Neural progenitor cell (in vitro differentiated cells): ENCODE measurements at regions not wholly inside any gene's neighbourhood (a gene's known extent, or its start where the extent isn't known, plus 50 kb on each side); places are given as distances from the start of the nearest gene placed in this dataset.

Source experiments
- DNase-seq: peaks from one replicate; pipeline ENCODE4 v3.0.0-alpha.2; 2016; ENCODE audit warnings: low spot score
- H2AFZ ChIP-seq: fragments of 200-600 bp; sonication (generic); replicated peaks from 2 replicates; pipeline ENCODE4 v1.6.1; 2016; ENCODE audit warnings: antibody characterized with exemption
- H3F3A ChIP-seq: fragments of 200-600 bp; sonication (generic); 2 replicates; pipeline ENCODE4 v1.6.1; 2016; ENCODE audit warnings: antibody characterized with exemption, low read depth
- H3K27ac ChIP-seq: fragments of 200-600 bp; sonication (generic); 2 replicates; pipeline ENCODE4 v1.5.1; 2016; ENCODE audit warnings: mild to moderate bottlenecking
- H3K27me3 ChIP-seq: fragments of 200-600 bp; sonication (generic); 2 replicates; pipeline ENCODE4 v1.6.1; 2016; ENCODE audit warnings: mild to moderate bottlenecking, moderate library complexity
- H3K36me3 ChIP-seq: fragments of 200-600 bp; sonication (generic); 2 replicates; pipeline ENCODE4 v1.5.1; 2016
- H3K4me1 ChIP-seq: fragments of 200-600 bp; sonication (generic); 2 replicates; pipeline ENCODE4 v1.6.1; 2016; ENCODE audit warnings: mixed run types
- H3K4me2 ChIP-seq: fragments of 200-600 bp; sonication (generic); 2 replicates; pipeline ENCODE4 v1.6.1; 2016
- H3K4me3 ChIP-seq: fragments of 200-600 bp; sonication (generic); 2 replicates; pipeline ENCODE4 v1.5.1; 2016
- H3K79me2 ChIP-seq: fragments of 200-600 bp; sonication (generic); 2 replicates; pipeline ENCODE4 v1.6.1; 2016; ENCODE audit warnings: low read depth
- H3K9ac ChIP-seq: fragments of 200-600 bp; sonication (generic); 2 replicates; pipeline ENCODE4 v1.6.1; 2016
- H3K9me3 ChIP-seq: fragments of 200-600 bp; sonication (generic); 2 replicates; pipeline ENCODE4 v1.5.1; 2016; ENCODE audit warnings: low read depth
- H4K20me1 ChIP-seq: fragments of 200-600 bp; sonication (generic); 2 replicates; pipeline ENCODE4 v1.6.1; 2016; ENCODE audit warnings: low read depth
- H3K27ac Mint-ChIP-seq: 3 replicates; pipeline ENCODE4 v1.8.0; 2021; ENCODE audit warnings: mixed read lengths
- H3K27me3 Mint-ChIP-seq: 2 replicates; pipeline ENCODE4 v1.8.0; 2022; ENCODE audit warnings: low read depth, mild to moderate bottlenecking, inconsistent platforms, moderate library complexity, mixed read lengths; ENCODE audit not compliant: insufficient read depth
- H3K36me3 Mint-ChIP-seq: 3 replicates; pipeline ENCODE4 v1.8.0; 2021; ENCODE audit warnings: mixed read lengths
- H3K4me1 Mint-ChIP-seq: 3 replicates; pipeline ENCODE4 v1.8.0; 2021; ENCODE audit warnings: mixed read lengths
- H3K4me3 Mint-ChIP-seq: 3 replicates; pipeline ENCODE4 v1.8.0; 2021; ENCODE audit warnings: mild to moderate bottlenecking, moderate library complexity, mixed read lengths
- H3K9me3 Mint-ChIP-seq: 3 replicates; pipeline ENCODE4 v1.8.0; 2020; ENCODE audit warnings: mixed read lengths
- EZH2 ChIP-seq: fragments of 200-600 bp; sonication (generic); IDR thresholded peaks from 2 replicates; pipeline ENCODE4 v1.6.1; 2017; ENCODE audit warnings: antibody characterized with exemption, mild to moderate bottlenecking, moderate library complexity
- EZH2phosphoT487 ChIP-seq: fragments of 200-600 bp; sonication (generic); IDR thresholded peaks from 2 replicates; pipeline ENCODE4 v1.6.1; 2017; ENCODE audit warnings: antibody characterized with exemption
- TF ChIP-seq, protein P1 (sequence below): fragments of 200-600 bp; sonication (generic); IDR thresholded peaks from 2 replicates; pipeline ENCODE4 v1.5.1; 2017; ENCODE audit warnings: antibody characterized with exemption, mild to moderate bottlenecking

DNA sequence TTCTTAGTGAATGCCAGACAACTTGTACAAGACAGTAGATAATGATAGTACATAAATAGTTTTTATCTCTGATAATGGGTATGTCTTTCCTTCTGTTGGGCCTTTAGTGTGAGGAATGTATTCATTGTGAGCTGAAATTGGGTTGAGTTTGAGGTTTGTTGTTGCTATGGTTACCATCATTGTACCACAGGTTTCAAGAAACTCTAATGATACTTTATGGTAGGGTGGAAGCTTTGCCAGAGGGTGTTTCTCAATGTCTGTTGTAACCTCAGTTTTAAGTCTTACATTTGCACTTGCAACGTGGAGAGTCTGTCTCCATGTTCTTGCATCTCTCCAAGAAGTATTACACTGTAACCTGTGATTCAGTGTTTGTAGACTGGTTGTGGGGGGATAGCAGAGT, 1550.1 kb downstream of the MAT2B start:
- Histone ChIP-seq H3K27ac (no peak overlapping the region), H3K79me2 (no peaks in the 10 kb centered on the region), H3K4me3 (no peak overlapping the region), H3K9ac (no peak overlapping the region), H3K4me1 (no peaks in the 10 kb centered on the region), H3K27me3 (no peaks in the 10 kb centered on the region), H3F3A (no peaks in the 10 kb centered on the region), H2AFZ (no peak overlapping the region), H4K20me1 (no peaks in the 10 kb centered on the region), H3K36me3 (no peaks in the 10 kb centered on the region), H3K4me2 (no peak overlapping the region), H3K9me3 (no peaks in the 10 kb centered on the region)
- H3K36me3 Mint-ChIP-seq = no peaks in the 10 kb centered on the region
- no peaks in the 10 kb centered on the region for H3K4me1 Mint-ChIP-seq
- H3K27me3 Mint-ChIP-seq = no peaks in the 10 kb centered on the region
- DNase-seq = no peak
- H3K27ac Mint-ChIP-seq = no peak overlapping the region
- TF ChIP-seq EZH2phosphoT487 (no peak), EZH2 (no peak)
- TF ChIP-seq, protein P1, sequence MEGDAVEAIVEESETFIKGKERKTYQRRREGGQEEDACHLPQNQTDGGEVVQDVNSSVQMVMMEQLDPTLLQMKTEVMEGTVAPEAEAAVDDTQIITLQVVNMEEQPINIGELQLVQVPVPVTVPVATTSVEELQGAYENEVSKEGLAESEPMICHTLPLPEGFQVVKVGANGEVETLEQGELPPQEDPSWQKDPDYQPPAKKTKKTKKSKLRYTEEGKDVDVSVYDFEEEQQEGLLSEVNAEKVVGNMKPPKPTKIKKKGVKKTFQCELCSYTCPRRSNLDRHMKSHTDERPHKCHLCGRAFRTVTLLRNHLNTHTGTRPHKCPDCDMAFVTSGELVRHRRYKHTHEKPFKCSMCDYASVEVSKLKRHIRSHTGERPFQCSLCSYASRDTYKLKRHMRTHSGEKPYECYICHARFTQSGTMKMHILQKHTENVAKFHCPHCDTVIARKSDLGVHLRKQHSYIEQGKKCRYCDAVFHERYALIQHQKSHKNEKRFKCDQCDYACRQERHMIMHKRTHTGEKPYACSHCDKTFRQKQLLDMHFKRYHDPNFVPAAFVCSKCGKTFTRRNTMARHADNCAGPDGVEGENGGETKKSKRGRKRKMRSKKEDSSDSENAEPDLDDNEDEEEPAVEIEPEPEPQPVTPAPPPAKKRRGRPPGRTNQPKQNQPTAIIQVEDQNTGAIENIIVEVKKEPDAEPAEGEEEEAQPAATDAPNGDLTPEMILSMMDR = no peak
- no peak overlapping the region for H3K4me3 Mint-ChIP-seq
- no peaks in the 10 kb centered on the region for H3K9me3 Mint-ChIP-seq

DNA sequence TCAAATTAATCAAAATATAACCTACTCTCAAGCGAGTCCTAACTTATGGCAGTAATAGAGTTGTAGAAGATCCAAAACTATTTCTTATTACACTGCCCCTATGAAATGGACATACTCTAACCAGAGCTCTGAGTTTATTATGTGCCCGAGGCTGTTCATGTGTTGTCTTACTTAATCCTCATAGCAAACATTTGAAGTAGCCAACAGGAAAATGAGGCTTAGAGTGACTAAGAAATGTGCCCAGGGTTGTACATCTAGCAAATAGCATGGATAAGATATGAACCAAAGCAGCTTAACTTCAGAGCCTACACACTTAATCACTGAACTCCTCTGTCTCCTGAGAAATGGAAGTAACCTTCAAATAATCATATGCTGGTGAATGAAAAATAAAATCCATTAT, 1551.7 kb downstream of the MAT2B start:
- no peaks in the 10 kb centered on the region for H3K4me1 ChIP-seq
- no peaks in the 10 kb centered on the region for H3K4me1 Mint-ChIP-seq

DNA sequence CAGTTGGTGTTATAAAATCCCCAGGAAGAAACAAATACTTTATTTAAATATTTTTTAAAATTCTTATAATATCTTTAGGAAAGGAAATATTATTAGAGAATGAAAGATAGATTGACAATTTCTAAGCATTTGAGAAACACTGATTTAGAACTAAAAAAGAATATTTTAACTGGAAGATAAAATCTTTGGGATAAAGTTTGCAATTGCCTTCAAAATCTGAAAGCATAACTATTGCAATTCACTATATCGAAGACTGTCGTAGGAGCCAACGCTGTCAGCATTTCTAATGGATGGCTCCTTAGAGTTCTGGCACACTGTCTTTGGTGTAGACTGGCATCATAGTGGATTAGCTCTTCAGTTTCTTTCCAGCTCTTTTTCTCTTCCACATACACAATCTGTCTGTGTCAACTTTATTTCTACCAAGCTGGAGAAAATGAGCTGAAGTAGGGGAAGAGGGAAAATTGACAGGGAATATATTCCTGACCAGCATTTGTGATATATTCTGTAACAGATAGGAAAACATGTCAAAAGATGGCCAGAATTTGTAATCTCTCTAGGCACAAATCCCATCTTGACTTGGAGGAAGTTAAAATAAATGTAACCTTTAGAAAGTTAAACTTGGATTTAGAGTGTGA, 1561.4 kb downstream of the MAT2B start:
- Histone ChIP-seq H3K79me2 (no peaks in the 10 kb centered on the region), H3K9ac (no peak overlapping the region), H3K27ac (no peak overlapping the region), H3F3A (no peaks in the 10 kb centered on the region), H3K27me3 (no peaks in the 10 kb centered on the region), H3K36me3 (no peaks in the 10 kb centered on the region), H3K4me2 (no peak overlapping the region), H3K9me3 (no peaks in the 10 kb centered on the region), H3K4me3 (no peak overlapping the region), H2AFZ (no peak overlapping the region), H3K4me1 (no peaks in the 10 kb centered on the region), H4K20me1 (no peaks in the 10 kb centered on the region)
- H3K27ac Mint-ChIP-seq = no peak overlapping the region
- H3K9me3 Mint-ChIP-seq = peaks cover 7% of the 10 kb centered on the region
- H3K4me1 Mint-ChIP-seq = no peaks in the 10 kb centered on the region
- no peak overlapping the region for H3K4me3 Mint-ChIP-seq
- TF ChIP-seq, protein P1 = no peak
- TF ChIP-seq EZH2phosphoT487 (no peak), EZH2 (no peak)
- no peak for DNase-seq
- H3K36me3 Mint-ChIP-seq = no peaks in the 10 kb centered on the region
- no peaks in the 10 kb centered on the region for H3K27me3 Mint-ChIP-seq

More for the DNA sequence above, 1551.7 kb downstream of the MAT2B start:
- Histone ChIP-seq H3K27ac (no peak overlapping the region), H3K4me3 (no peak overlapping the region), H3K36me3 (no peaks in the 10 kb centered on the region), H4K20me1 (no peaks in the 10 kb centered on the region), H2AFZ (no peak overlapping the region), H3F3A (no peaks in the 10 kb centered on the region), H3K27me3 (no peaks in the 10 kb centered on the region), H3K4me2 (no peak overlapping the region), H3K79me2 (no peaks in the 10 kb centered on the region), H3K9me3 (no peaks in the 10 kb centered on the region), H3K9ac (no peak overlapping the region)
- H3K36me3 Mint-ChIP-seq = no peaks in the 10 kb centered on the region
- no peak overlapping the region for H3K4me3 Mint-ChIP-seq
- no peaks in the 10 kb centered on the region for H3K27me3 Mint-ChIP-seq
- TF ChIP-seq EZH2 = no peak
- no peak for TF ChIP-seq EZH2phosphoT487
- TF ChIP-seq, protein P1 = no peak
- no peak for DNase-seq
- no peaks in the 10 kb centered on the region for H3K9me3 Mint-ChIP-seq
- H3K27ac Mint-ChIP-seq = no peak overlapping the region
